NCI-H146 (cell line): ENCODE measurements at regions not wholly inside any gene's neighbourhood (a gene's known extent, or its start where the extent isn't known, plus 50 kb on each side); places are given as distances from the start of the nearest gene placed in this dataset.
"Not testable (repeated sequence)": the region's sequence is repeated elsewhere in the genome, so short reads cannot be mapped to it uniquely, and the experiment has no call there.

Experiments
- DNase-seq: peaks from one replicate; lab custom pipeline; 2025; lab: John Stamatoyannopoulos, UW

DNA sequence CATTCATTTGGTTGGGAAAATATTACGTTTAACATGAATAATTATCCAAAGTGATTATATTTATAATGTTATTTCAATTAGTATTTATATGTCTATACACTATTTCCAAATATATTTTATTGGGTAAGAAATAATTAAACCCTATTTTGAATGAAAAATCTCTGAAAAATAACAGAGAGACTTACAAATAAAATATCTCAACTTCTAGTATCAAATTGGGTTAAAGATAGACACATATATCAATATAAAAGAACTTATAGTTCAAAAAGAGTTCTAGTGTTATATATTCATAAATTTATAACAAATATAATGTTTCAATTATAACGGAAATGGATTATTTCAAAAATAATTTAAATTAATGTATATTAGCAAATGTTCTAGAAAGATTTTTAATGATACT, 482.6 kb upstream of the PCDH20 start:
- no peak for DNase-seq

DNA sequence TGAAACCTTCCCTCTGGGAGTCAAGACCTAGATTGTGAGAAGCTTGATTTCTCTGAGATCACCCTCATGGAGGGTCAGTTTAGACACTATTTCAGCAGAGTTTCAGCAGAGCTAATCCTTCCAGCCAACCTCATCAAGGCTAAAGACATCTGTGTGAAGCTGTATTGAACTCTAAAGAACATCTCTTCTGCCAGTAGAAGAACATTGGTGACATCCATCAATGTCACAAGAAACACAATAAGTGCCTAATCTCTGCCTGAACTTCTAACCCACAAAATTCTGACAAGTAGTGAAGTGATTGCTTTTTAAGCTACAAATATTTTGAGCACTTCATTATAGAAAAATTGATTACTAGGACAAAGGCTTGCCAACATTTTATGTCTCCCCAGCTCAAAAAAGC, 475.8 kb upstream of the PCDH20 start:
- no peak for DNase-seq

DNA sequence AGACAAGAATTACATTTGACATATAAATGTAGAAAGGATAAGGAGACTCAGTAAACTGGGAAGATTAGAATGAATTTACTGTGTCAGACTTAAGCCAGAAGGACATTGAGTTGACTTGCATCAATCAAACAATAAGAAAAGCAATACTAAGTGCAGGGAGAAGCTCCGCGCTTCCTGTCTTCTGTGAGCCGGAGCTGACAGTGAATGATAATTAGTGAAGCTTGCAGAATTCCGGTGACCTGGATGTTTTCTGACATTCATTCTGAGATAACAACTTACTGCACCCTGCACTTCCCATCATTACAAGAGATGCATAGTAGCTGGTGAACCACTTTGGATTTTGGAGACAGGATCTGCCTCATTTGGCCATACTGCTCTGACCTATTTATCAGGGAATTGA, 469.2 kb upstream of the PCDH20 start:
- DNase-seq: peak; percentile 14

DNA sequence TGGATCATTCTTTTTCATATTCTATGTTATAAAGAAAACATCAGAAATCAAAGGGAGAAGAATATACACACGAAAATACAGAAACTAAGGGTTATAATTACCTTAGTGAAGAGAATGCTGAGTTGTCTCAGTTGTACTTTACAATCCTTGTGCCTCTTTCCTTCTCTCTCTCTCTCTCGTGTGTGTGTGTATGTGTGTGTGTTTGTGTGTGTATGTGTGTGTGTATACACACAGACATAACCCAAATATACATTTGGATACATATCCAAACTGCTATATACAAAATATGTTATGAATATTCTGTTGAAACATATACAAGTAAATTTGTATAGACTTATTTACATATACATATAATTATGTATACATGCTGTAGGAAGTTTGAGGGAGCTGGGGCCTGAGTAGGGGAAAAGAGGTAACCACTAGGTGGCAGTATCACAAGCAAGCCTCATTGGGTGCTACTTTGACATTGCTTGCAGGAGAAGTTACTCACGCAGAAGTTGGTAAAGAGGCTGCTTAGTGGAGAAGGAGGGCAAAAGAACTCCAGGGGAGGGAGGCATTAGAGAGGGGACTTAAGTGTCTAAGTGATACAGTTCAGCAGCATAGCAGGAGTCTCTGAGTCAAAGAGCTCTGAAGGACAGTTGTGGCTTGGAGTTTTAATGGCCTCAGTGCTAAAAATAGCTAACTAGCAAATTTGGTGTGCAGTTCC, 465.1 kb upstream of the PCDH20 start:
- peak; percentile 2 for DNase-seq

DNA sequence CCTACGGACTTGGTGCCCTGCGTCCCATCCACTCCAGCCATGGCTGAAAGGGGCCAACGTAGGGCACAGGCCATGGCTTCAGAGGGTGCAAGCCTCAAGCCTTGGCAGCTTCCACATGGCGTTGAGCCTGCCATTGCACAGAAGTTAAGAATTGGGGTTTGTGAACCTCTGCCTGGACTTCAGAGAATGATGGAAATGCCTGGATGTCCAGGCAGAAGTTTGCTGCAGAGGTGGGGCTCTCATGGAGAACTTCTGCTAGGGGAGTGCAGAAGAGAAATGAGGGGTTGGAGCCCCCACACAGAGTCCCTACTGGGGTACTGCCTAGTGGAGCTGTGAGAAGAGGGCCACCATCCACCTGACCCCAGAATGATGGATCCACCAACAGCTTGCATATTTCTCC, 462.9 kb upstream of the PCDH20 start:
- not testable (repeated sequence) for DNase-seq

DNA sequence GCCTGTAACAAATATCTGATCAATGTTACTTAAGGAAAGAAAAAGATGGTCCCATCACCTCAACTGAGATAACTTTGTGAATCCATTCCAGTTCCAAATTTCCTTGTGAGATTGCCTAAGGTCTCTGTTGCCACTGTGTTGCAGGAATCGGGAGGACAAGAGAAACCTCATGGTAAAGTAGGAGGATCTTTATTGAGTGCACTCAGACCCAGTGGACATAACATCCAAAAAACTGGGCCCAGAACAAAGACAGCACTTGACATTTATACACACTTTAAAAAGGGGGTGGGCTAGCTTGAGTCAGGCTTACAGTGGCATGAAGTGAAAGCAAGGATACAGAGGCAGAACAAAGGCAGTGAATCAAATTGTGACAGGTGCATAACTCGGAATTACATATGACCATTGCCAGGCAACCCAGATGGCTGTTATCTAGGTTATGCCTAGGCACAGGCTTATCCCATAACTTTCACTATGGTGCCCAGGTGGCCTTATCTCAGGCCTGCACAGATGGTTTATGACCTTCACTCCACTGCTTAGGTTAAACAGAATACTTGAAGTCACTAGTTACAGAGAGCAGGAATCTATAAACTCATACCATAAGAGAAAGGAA, 459.4 kb upstream of the PCDH20 start:
- no peak for DNase-seq

DNA sequence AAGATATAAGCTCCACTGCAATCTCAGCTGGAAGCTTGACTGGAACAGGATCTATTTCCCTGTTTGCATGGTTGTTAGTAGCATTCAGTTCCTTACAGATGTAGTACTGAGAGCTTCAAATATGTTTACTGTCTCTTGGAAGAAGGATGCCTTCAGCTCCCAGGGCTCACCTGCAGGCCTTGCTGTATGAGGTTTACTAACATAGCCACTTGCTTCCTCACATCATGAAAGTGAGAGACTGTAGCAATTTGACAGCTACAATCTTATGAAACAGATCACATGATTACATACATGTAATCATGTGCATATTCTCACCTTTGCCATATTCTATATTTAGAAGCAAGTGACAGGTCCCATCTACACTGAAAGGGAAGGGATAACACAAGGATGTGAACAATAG, 458.1 kb upstream of the PCDH20 start:
- no peak for DNase-seq

DNA sequence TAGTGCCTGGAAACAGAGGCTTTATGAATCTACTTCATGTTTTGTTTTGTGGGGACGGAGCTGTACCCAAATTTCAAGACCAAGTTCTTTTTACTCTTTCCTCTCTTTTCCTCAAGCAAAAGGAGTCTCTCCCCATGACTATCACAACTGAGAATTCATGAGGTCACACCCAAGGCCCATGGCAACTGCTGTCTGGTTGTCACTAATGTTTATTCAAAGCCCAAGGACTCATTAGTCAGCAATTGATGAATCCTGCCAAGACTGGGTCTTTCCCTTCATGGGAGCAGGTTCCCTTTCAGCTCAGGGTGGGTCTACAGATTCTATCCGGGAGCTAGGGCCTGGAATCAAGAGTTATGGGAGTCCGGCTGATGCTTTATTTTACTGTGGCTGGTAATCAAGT, 441.5 kb upstream of the PCDH20 start:
- DNase-seq: no peak

DNA sequence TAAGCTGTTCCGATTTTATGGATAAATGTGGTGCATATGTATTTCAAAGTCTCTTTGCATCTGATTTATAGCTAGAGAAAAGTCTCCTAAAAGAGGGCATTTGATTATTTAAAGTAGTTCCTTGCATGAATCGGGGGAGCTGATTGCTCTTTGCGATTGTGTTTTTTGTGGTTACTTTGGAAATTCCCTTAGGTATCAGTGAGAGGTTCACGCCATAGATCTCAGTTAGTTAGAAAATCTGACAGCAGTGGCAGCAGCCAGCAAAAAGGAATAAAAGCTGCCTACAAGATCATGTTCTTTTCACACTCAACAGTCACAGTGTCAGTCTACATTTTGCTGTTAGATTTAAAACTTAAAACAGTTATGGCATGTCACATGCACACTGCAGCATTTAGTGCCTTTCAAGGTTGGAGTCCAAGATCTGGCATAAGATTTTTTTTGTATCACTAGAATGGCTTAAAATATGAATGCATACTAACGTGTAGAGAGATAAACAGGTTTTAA, 436.5 kb upstream of the PCDH20 start:
- no peak for DNase-seq

DNA sequence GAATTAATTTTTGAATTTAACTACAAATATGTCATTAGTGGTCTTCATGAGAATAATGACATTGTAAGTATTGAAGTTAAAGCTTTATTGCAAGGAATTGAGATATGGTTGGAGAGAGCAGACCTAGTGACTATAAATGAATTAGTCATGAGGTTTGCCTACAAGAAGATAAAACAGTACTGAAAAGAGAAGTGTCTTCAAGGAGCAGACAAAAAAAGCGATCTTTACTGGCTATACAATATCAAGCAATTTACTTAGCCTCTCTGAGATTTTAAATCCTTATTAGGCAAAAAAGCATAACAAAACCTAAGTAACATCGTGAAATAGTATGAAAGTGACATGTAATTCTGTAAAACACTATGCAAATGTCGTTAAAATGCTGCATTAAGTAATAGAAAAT, 435.1 kb upstream of the PCDH20 start:
- DNase-seq: no peak

DNA sequence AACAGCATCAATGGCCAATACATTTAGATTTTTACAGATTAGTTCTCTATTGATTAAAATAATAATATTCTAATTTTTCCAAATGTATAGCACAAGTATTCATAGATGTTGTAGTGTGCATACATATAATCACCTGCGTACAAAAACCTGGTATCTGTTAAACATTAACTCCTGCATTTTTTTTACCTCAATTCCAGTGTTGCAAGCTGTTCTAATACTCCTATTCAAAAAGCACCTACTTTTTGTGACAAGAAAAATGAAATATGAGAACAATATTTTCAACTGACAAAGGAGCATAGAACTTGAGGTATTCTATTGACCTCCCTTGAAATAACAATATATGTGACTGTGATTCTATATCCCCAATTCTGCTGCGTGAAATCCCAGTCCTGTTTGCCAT, 422.9 kb upstream of the PCDH20 start:
- no peak for DNase-seq

DNA sequence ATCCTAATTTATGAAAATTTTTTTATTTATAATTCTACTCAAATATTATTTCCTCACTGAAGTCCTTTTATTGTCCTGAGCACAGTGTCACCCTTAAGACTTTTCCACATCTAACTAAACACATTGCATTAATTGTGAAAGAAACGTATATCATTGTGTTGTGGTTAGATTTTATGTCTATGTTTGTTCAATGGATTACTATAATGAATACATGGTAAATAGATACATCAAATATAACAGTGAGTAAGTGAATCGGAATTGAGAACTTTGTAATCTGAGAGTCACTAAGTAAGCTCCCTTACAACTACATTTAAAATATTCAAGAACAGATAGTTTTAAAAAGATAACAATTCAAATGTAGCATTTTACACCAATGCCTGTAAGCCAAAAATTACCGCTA, 417.6 kb upstream of the PCDH20 start:
- no peak for DNase-seq

DNA sequence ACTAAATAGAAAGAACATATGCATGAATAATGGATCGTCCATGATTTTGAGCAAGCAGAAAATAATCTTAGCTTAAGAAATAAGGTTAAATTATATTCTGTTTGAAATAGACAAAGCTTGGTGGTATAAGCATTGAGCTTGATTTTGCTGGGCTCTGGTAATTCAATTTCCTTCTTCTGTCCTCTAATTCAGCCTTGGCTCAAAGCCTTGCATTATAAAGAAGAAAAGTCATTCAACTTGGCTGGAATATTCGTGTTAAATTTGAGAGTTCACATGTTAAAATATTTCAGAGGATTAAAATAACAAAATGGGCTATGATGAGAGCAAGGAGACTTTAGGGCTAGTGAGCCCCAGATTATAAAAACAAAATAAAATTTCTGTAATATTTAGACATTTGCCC, 415.4 kb upstream of the PCDH20 start:
- no peak for DNase-seq

DNA sequence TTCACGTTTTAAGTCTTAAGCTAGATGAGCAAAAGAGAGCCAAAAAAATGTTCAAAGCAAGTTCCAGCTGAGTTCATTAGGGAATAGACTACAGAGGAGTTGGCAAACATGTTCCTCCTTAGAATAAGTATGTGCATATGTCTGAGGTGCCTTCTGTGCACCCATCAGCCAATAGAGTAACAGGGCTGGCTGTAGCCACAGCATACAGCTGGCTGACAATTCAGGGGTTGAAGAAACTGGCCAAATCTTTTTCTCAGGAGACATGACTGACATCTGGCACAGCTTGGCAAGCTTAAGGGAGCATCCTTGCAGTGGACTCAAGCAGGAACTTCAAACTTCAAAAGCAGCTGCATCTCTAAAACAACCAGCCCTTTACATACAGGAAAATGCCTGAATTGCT, 414.8 kb upstream of the PCDH20 start:
- no peak for DNase-seq

DNA sequence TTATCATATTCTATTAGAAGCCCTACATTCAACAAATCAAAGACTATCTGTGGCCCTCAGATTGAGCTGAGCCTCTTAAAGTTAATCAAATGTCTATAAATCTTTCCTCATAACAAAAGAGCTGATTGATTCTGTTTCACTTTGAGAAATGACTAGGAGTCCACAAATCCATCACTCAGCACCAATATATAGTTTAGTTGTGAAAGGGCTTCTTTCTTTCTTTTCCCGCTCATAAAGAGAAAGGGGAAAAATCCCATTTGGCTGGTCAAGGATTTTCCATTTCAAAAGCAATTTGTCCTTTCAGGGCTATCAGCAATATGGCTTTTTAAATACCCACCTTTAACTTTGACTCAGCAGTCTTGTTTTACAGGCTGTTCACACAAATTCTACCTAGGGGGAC, 408.5 kb upstream of the PCDH20 start:
- DNase-seq: no peak

DNA sequence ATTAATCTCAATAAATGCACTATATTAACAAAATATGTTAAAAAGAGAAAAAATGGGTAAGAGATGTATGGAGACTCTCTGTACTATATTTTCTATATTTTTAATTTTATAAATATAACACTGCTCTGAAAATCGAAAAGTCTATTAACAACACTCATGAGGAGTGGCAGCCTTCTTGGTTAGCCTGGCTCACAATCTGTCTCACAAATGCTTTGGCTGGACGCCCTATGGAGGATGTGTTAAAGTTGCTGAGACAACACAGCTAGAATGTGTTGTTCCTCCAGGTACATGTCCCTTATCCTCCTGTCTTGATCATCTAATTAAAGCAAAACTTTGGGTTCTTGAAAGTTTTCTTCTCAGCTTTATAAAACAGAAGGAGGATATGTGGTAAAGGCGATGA, 396.6 kb upstream of the PCDH20 start:
- DNase-seq: no peak

DNA sequence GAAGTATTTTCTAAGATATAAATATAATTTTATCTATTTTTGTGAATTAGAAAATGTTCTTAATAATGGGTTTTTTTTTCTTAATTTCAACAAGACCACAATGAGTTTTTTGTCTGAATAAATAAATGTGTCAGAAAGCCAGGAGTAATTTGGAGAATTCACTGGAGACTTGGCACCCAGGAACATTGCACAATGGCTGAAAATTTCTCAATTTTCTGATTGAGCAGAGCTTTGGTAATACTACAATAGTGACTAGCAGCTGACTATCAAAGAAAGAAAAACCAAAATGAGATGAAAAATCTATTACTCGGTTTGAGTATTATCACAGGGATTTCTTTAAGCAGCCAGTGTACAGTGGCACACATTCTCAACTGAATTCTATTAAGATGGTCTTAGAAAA, 394.4 kb upstream of the PCDH20 start:
- no peak for DNase-seq

DNA sequence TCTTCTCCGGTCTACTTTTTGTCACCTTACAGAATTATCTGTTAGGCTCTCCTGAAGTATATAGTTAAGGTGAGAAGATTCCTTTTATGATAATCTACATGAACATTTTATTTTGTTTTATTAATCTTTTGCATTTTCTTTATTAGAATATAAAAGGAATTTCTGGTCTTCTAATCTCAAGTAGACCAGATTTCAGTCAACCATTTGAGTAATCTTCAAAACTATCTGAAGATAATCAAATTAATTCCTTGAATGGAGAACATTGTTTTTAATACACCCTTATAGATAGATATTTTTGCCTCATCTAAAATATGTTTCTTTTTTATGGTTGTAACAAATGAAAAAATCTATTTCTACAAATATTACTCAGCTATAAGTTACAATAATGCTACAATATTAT, 381.7 kb upstream of the PCDH20 start:
- DNase-seq: no peak

DNA sequence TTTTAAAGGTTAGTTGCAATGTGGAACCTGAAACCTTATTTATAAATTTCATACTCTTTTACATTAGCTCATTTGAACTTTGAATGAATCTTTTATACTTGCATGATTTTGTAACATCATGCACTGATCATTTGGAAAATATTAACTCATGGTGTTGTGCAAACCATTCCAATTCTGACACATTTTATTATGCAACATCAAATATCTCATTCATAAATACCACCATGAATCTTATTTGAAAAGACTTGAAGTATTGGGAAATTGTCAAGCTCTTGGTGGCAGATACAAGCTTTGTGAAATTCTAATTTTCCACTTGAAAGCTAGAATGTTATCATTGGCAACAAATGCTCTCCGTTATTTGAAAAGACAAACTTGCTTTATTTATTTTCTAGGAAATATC, 379.9 kb upstream of the PCDH20 start:
- DNase-seq: no peak

DNA sequence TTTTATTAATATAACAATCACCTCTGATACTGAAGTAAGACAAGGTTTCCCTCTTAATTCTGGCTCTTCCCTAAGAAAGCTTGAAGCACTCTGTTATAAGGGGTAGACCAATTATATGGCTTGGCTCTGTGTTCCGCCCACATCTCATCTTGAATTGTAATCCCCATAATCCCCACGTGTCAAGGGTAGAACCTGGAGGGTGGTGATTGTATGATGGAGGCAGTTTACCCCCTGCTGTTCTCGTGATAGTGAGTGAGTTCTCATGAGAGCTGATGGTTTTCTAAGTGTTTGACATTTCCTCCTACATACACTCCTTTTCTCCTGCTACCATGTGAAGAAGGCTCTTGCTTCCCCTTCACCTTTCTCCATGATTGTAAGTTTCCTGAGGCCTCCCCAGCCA, 363.8 kb upstream of the PCDH20 start:
- no peak for DNase-seq

DNA sequence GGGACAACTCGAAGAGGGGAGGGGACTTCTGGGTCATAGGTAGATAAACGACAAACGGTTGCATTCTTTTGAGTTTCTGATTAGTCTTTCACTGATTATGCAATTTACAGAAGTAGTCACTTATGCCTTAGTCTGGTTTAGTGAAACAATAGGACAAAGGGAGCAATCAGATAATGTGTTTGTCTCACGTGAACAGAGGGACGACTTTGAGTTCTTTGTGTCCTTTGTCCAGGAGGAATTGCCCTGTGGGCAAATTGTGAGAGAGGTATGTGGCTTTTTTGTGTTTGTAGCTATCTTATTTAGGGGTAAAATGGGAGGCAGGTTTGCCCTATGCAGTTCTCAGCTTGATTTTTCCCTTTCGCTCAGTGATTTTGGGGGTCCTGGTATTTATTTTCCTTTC, 362.9 kb upstream of the PCDH20 start:
- no peak for DNase-seq

DNA sequence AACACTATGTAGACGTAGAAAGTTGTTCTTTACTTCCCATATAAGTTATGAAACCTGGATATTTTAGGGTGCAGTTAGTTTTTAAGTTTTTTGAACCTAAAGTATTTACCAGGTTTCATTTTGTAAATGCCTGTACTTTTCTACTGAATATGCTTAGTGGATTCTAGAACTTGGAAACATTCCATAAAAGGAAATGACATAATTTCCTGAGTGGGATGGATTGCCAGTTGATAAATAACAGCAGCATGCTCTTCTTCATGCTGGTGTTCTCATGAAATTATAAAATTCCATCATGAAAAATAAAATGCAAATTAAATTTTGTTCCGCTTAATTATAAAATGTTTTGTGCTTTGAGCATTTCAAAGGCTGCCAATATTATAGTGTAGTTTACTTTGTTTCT, 362.2 kb upstream of the PCDH20 start:
- no peak for DNase-seq

DNA sequence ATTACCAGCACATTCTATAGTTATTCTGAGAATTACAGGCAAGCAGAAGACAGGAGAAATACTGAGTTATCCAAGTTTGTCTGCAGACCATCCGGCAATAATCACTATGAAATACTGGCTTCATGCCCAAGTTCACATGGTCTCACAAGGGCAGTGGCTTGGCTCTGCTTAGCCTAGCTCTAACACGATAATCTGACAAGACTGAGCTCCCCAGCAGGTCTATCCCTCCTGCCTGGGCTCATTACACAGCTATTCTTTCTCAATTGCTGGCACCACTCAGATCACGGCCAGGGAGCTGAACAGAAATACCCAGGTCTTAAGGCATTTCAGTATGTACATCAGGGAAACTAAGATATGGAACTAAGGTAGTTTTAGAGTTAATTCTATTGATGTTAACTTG, 361.6 kb upstream of the PCDH20 start:
- no peak for DNase-seq

DNA sequence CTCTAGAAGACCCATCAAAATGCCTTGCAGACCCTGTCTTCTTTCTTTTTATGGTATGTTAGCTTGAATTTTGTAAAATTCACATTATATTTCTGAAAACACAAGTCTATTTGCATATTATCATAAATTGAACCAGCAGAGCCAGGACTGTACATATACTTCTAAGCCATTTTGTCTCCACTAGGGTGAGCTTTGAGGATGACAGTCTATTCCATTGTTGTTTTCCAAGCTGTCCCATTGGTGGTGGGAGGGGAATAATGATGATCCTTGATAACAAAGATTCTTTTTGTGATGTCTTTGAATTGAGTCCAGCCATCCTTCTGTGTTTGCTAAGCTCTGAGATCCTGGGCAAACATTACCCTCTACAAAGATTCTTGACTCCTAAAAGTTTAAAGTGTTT, 359.3 kb upstream of the PCDH20 start:
- DNase-seq: no peak
